Endothelial cell (in vitro differentiated cells): ENCODE measurements at regions not wholly inside any gene's neighbourhood (a gene's known extent, or its start where the extent isn't known, plus 50 kb on each side); places are given as distances from the start of the nearest gene placed in this dataset.

Source experiments
- DNase-seq: peaks from one replicate; pipeline ENCODE4 v3.0.0; 2021; ENCODE audit warnings: low spot score
- H3K27ac Mint-ChIP-seq: one replicate; pipeline ENCODE4 v1.8.0; 2021; ENCODE audit warnings: mixed read lengths, inconsistent platforms; ENCODE audit not compliant: unreplicated experiment
- H3K27me3 Mint-ChIP-seq: one replicate; pipeline ENCODE4 v1.8.0; 2021; ENCODE audit warnings: mild to moderate bottlenecking, moderate library complexity, mixed read lengths, inconsistent platforms; ENCODE audit not compliant: unreplicated experiment
- H3K36me3 Mint-ChIP-seq: one replicate; pipeline ENCODE4 v1.8.0; 2021; ENCODE audit warnings: mild to moderate bottlenecking, low read depth, mixed read lengths, inconsistent platforms; ENCODE audit not compliant: unreplicated experiment
- H3K4me1 Mint-ChIP-seq: one replicate; pipeline ENCODE4 v1.8.0; 2021; ENCODE audit warnings: mild to moderate bottlenecking, mixed read lengths, inconsistent platforms; ENCODE audit not compliant: unreplicated experiment
- H3K4me3 Mint-ChIP-seq: one replicate; pipeline ENCODE4 v1.8.0; 2021; ENCODE audit warnings: mild to moderate bottlenecking, mixed read lengths, inconsistent platforms; ENCODE audit not compliant: unreplicated experiment
- H3K9me3 Mint-ChIP-seq: one replicate; pipeline ENCODE4 v1.8.0; 2021; ENCODE audit warnings: mixed read lengths, inconsistent platforms; ENCODE audit not compliant: unreplicated experiment
- TF ChIP-seq, protein P1 (sequence below): fragments of 200-600 bp; sonication (generic); IDR thresholded peaks from one replicate; pipeline ENCODE4 v1.5.0; 2021; ENCODE audit warnings: antibody characterized with exemption; ENCODE audit not compliant: unreplicated experiment

DNA sequence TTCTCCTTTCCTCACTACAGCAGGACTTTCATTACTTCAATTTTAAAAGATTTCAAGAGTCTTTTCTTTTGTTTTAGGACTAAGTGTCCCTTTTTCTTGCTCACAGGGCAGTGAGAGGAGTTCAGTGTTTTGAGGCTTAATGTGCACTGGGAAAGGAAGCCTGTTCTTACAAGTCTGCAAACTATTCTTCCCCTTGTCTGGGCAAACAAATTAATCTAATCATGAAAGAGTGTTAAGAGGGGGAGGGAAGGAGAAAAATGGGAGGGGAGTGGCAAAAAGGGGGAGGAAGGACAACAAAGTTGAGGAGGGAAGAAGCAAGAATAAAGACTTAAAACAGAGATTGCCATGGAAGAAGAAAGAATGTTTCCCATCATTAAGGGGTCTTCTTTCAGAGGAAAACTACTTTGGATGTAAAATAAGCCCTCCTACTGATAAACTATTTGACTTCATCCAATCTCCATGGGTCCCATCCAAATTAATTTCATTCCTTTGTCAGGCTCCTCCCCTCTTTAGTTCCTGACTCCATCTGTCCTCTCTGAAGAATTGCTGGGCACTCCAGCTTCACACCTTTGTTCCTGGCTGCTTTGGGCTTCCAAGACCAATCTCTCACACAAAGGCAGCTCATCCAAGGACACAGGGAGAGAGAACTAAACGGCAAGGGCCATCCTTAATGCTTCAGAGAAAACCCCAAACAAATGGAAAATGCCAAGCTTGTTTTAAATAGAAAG is 244.5 kb downstream of the TPBG start:
- TF ChIP-seq, protein P1, sequence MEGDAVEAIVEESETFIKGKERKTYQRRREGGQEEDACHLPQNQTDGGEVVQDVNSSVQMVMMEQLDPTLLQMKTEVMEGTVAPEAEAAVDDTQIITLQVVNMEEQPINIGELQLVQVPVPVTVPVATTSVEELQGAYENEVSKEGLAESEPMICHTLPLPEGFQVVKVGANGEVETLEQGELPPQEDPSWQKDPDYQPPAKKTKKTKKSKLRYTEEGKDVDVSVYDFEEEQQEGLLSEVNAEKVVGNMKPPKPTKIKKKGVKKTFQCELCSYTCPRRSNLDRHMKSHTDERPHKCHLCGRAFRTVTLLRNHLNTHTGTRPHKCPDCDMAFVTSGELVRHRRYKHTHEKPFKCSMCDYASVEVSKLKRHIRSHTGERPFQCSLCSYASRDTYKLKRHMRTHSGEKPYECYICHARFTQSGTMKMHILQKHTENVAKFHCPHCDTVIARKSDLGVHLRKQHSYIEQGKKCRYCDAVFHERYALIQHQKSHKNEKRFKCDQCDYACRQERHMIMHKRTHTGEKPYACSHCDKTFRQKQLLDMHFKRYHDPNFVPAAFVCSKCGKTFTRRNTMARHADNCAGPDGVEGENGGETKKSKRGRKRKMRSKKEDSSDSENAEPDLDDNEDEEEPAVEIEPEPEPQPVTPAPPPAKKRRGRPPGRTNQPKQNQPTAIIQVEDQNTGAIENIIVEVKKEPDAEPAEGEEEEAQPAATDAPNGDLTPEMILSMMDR: no peak
- H3K27me3 Mint-ChIP-seq: no peaks in the 10 kb centered on the region
- no peak overlapping the region for H3K4me3 Mint-ChIP-seq
- H3K36me3 Mint-ChIP-seq: no peaks in the 10 kb centered on the region
- no peak overlapping the region for H3K27ac Mint-ChIP-seq
- no peak for DNase-seq
- H3K9me3 Mint-ChIP-seq: no peaks in the 10 kb centered on the region
- H3K4me1 Mint-ChIP-seq: no peaks in the 10 kb centered on the region

DNA sequence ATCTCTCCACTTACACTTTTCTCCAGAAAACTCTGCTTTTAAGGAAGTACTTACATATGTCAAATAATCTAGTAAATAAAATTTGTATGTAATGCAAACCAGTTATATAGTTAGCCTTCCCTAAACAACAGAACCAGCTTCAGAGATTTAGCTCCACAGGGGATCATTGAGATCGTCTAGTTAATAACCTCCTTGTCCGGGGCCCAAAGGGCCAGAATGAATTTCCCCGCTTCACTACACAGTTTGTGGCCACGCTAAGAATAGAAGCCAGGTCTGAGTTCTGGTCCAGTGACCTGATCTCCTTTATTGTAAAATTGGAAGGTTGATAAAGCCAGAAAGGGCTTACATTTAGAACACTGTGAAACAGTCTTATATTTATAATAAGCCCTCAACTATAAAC is 245.2 kb downstream of the TPBG start:
- no peaks in the 10 kb centered on the region for H3K27me3 Mint-ChIP-seq
- no peak overlapping the region for H3K4me3 Mint-ChIP-seq

DNA sequence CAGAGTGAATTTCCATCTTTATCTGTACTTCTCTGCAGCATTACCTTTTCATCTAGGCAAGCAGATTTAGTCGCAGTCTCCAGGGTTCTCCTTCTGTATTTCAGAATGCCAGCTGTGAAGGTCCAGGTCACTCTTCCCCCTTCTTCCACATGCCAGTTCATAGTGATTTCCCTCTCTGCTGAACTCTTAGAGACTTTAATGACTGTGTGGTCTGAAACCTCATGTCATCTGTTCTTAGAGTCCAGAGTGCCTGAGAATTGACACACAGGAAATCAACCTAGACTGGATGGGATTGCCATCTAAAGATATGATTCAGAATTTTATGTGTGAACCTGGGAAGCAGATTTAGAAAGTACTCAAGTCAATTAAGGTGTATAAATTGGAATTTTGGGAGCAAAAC is 248.1 kb downstream of the TPBG start:
- Mint-ChIP-seq H3K4me3 (no peak overlapping the region), H3K4me1 (no peaks in the 10 kb centered on the region), H3K9me3 (no peaks in the 10 kb centered on the region), H3K27me3 (no peaks in the 10 kb centered on the region), H3K27ac (no peak overlapping the region), H3K36me3 (no peaks in the 10 kb centered on the region)
- DNase-seq: no peak
- TF ChIP-seq, protein P1: no peak

More for the DNA sequence above, 245.2 kb downstream of the TPBG start:
- no peak overlapping the region for H3K27ac Mint-ChIP-seq
- H3K9me3 Mint-ChIP-seq: no peaks in the 10 kb centered on the region
- TF ChIP-seq, protein P1: no peak
- DNase-seq: no peak
- no peaks in the 10 kb centered on the region for H3K36me3 Mint-ChIP-seq
- no peaks in the 10 kb centered on the region for H3K4me1 Mint-ChIP-seq

DNA sequence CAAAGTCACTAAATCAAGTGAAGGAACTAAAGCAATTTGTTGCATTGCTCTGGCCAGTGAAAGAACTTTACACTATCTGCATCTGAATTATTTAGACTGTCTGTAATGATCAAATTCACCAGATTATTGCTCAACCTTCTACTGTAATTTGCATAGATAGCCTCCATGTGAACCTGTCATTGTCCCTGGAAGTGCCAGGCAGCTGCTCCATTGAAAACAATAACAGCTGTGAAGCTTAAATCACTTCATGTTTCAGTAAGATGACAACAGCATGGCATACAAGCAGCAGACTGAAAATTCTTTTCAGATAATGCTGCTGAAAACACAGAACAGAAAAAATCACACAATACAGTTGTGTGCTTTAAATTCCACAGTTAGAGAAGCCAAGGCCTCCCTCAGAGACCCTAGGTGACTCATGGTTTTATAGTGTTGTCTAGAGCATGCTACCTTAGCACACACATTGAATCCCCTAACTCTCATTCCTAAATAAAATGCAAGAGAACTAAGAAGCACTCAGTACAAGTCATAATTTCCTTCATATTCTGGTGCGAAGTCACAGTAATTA is 248.9 kb downstream of the TPBG start:
- Mint-ChIP-seq H3K27ac (no peak overlapping the region), H3K27me3 (no peaks in the 10 kb centered on the region), H3K4me1 (no peaks in the 10 kb centered on the region), H3K9me3 (no peaks in the 10 kb centered on the region), H3K36me3 (no peaks in the 10 kb centered on the region), H3K4me3 (no peak overlapping the region)
- DNase-seq: no peak
- TF ChIP-seq, protein P1: no peak

DNA sequence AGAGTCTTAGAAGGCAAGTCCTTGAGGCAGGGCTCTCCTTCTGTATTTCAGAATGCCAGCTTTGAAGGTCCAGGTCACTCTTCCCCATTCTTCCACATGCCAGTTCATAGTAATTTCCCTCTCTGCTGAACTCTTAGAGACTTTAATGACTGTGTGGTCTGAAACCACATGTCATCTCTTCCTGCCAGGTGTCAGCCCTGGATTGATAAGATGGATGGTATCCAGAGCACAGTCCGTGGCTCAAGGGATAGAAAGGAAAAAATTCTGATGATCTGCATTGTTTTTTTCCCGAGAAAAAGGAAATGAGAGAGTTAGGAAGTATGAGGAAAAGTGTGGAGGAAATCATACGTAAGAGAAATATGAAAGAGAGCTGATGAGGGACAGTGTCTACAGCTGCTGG is 250.9 kb downstream of the TPBG start:
- Mint-ChIP-seq H3K4me1 (no peaks in the 10 kb centered on the region), H3K27ac (no peak overlapping the region), H3K27me3 (no peaks in the 10 kb centered on the region), H3K9me3 (no peaks in the 10 kb centered on the region), H3K4me3 (no peak overlapping the region), H3K36me3 (no peaks in the 10 kb centered on the region)
- DNase-seq: no peak
- TF ChIP-seq, protein P1: no peak
